ENCODE measurements at regions not wholly inside any gene's neighbourhood (a gene's known extent, or its start where the extent isn't known, plus 50 kb on each side); places are given as distances from the start of the nearest gene placed in this dataset.
"Not testable (repeated sequence)": the region's sequence is repeated elsewhere in the genome, so short reads cannot be mapped to it uniquely, and the experiment has no call there.

DNA sequence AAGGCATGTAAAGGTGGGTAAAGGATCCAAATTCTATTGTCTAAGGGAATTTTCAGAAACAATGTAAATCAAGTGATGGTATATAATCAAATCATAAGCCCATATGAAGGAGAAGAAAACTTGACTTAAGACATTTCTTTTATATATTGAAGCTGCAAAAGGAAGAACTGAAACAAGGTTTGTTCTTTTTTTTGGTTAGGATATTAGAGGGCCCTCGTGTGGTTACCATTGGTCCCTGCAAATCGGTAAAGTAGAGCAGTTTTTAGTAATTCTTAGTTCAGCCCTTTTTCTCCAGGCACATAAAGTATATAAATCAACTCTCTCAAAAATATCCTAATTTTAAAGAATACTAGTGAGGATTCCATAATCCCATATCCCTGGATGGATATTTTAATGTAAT is 105.6 kb upstream of the STK17B start:
- DNase-seq (ENCODE audit: low read depth in 3 of 3), result no peak

GRCh38 chr2:196278491-196278911 is 107.1 kb upstream of the STK17B start:
- peak in 2 of 3 experiments; percentile 32 to 59 for DNase-seq (ENCODE audit: low read depth in 3 of 3)

DNA sequence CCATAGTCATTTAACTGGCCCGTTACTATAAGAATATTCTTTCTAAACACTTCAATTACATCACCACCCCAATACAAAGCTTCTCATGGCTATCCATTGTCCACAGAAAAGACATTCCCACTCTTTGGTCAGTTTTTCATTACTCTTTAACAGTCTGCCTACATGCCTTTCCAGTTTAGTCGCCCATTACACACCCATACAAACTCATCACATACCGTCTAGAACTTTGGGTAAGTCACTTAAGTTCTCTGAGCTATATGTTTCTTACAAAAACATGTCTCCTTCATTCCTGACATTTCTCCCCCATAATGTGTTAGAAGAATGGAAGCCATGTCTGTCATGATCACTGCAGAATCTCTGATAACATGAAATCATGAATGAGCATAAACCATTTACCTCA is 108.2 kb upstream of the STK17B start:
- no peak for DNase-seq (ENCODE audit: low read depth in 3 of 3)

GRCh38 chr2:196284144-196284844 is 112.9 kb upstream of the STK17B start:
- no peak for DNase-seq (ENCODE audit: low read depth in 3 of 3)

GRCh38 chr2:196284866-196285557 is 113.6 kb upstream of the STK17B start:
- no peak for DNase-seq (ENCODE audit: low read depth in 3 of 3)

DNA sequence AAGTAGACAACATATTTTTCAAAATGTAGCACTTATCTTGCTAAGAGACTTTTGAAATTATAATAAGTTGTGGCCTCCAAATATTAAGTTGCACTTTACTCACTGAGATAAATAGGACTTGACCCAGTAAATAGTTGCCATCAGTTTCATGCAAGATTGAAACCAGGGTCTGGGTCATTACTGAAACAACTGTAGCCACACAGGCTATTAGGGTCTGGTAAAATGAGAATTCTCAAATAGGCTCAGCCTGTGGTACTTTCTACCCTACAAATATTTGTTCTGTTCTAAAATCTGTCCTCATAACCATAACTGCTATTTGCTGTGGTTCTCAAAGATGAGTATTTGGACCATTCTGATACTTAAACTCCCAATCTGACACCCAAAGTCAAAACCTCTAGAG is 115.4 kb upstream of the STK17B start:
- no peak for DNase-seq (ENCODE audit: low read depth in 3 of 3)

DNA sequence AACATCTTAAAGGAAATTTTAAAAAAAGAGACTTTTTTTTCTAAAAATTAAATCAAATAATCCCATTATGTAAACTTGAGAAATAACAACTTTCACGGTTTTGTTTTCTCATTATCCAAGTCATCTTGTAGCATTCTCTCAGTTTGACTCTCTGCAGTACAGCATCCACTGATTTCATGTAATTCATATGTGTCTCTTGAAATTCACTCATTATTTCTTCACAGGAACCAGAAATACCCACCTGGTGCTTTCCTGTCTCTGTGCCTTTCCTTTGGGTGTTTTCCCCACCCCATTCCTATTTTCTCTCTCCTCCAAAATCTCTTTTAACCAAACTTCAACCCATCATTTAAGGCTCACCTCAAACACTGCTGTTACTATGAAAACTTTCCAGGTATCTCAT is 116.1 kb upstream of the STK17B start:
- DNase-seq (ENCODE audit: low read depth in 3 of 3), result no peak

DNA sequence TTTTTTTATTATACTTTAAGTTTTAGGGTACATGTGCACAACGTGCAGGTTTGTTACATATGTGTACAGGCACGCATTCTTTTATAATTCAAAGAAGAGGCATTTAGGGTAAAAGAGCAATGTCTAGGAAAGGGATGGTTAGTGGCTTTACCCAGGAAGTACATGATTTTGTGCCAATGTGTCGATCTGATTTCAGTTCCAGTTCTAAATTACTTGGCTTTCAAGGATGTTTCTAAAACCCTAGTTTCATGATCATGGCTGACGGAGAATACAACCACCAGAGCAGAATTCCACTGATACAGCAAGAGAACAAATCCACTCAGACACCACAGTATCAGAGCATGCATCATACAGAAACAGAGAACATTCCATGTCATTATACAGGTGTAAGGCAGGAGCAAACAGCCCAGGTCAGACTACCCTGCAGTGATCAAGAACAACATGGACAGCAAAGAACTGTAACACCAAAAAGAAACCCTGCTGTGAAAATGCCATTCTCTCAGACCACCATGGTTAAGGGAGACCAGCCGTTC is 116.7 kb upstream of the STK17B start:
- no peak for DNase-seq (ENCODE audit: low read depth in 3 of 3)

GRCh38 chr2:196289000-196289399 is 117.6 kb upstream of the STK17B start:
- DNase-seq (ENCODE audit: low read depth in 3 of 3), result no peak

DNA sequence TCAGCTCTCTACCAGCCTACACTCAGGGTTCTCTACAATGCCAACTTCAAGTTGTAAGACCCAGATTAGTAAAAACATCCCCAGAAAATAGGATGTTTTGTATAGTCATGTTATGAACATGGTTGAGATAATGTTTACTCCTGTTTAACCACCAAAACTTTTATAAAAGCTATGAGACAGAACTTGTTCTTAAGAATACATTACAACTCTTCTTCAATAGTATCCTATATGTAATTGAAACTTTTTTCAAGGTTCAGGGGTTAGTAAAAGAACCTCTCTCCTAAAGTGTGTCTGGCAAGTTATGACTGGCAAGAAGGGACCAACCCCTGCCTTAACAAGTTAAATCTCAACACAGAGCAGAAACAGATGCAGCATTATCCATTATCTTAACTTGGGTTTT is 118.8 kb upstream of the STK17B start:
- DNase-seq (ENCODE audit: low read depth in 3 of 3), result no peak

DNA sequence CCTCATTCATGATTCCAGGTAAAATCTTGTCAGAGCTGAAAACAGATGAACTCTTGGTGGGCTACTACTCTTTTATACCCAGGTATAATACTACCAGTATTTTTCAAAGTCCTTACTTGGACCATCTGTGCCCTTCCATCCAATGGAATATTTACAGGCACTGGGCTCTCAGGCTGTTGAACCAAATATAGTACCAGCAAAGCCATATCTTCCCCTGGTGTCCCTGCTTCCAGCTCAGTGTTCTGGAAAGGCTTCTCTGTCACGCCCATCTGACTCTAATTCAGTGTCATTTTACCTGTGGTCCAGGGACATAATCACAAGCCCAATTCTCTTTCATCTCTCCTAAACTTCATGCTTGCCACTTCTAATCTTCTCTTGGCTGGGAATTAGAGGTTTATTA is 119.2 kb upstream of the STK17B start:
- DNase-seq (ENCODE audit: low read depth in 3 of 3), result no peak

- no peak for DNase-seq (ENCODE audit: low read depth in 3 of 3)
These were observed 120.0 kb upstream of the STK17B start for GRCh38 chr2:196291426-196291825.

- no peak for DNase-seq (ENCODE audit: low read depth in 3 of 3)
These were observed 120.8 kb upstream of the STK17B start for GRCh38 chr2:196291873-196292800.

DNA sequence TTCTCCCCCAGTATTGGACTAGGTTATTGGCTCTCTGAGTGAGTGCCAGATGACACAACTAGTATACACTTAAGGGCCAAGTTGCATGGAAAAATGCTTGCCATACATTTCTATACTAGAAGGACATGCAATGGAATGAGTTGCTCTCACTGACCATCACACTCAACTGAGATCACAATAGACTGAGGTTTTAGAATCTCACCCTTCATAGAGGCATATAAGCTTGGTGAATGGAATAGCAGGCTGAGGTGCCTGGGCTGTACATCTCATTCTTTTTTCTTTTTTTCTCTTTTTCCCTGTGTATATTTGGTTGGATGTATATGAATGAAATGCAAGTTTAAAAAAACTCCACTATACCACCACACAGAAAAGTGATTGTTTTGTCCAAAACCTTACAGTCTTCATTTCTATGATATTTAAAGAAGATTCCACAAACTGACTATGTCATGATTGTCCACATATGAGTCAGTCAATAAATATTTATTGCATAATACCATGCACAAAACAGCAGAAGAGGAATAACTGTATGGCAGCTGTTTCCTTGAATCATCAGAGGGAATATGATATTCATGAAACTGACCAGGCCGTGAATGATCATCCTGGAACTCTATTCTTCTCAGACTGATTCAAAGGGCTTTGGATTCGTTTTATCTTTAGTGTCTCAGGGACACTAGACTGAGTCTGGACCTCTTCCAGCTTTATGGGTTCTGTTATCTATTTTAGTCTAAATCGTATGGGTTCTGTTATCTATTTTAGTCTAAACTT is 122.6 kb upstream of the STK17B start:
- DNase-seq (ENCODE audit: low read depth in 3 of 3), result no peak

DNA sequence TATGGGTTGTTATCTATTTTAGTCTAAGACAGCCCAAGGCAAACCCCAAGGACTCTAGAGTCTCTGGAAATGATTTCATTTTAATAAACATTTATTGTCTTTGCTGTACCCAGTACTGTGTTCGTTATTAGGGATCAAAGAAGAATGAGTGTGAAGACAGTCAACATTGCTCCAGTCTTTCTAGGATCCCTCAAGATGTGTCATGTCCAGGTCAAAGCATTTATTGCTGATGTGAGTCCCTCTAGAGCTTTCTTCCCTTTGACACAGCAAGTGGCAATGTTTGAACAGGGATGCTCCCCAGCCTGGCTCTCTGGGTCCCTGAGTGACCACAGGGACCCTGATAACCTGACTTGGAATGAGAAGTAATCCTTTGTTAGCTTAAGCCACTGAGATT is 123.1 kb upstream of the STK17B start:
- no peak for DNase-seq (ENCODE audit: low read depth in 3 of 3)

- DNase-seq (ENCODE audit: low read depth in 3 of 3), result no peak
These were observed 123.6 kb upstream of the STK17B start for GRCh38 chr2:196295005-196295404.

DNA sequence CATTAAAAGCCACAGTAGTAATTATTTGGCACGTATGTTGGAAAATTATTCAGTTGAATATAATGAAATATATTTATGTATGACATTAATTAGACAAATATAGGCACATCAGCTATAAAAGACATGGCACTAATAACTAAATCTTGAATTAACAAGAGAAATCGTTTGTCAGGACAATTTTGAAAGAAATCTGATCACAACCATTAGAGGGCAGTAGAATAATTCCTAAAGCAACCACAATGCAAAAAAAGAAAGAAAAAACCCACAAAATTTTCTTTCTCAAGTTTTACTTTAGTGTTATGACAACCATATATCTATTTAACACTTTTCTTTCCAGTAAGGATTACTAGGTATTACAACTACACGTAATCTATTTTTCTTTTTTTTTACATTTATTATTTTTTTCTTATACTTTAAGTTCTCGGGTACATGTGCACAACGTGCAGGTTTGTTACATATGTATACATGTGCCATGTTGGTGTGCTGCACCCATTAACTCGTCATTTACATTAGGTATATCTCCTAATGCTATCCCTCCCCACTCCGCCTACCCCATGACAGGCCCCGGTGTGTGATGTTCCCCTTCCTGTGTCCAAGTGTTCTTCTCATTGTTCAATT is 126.8 kb upstream of the STK17B start:
- DNase-seq (ENCODE audit: low read depth in 3 of 3), result not testable (repeated sequence)

DNA sequence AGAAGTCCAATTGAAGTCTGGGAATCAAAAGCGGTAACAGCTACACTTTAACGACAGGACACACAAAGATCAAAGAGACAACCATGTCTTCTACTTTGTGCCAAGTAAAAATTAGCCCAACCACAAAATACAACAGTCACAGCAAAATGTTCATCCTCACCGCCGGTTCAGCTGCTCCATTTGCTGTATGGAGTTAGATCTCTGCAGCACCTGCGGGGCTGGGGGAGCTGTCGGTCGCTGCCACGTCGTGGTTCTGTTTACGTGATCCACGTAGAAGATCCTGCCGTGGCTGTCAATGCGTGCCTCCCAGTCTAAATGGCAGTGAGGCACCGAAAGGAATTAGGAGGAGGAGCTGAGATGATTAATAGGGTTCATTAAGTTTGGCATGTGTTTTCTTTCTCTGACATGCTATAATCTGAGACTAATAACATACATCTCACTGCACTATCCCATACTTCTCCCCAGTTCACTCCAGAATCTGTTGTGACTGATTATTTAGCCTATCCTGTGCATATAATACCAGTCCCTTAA is 136.5 kb upstream of the STK17B start:
- no peak for DNase-seq (ENCODE audit: low read depth in 3 of 3)

DNA sequence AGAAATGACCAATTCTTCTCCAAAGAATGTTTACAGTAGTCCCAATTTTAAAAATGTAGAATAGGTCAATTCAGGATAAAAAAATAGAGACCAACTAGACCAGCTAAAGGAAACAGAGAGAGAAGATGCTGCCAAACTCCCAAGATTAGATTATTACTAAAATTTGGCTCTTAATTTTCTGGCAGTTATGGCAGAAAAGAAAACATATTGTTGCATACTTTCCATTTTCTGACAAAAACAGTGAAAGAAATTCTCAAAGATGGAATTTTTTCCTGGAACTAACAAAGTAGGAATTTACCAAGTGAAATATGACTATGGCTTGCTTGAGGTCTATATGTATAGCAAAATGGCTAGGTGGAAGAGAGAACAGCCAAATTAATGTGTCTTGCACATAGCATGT is 138.3 kb upstream of the STK17B start:
- DNase-seq (ENCODE audit: low read depth in 3 of 3), result no peak

- no peak for DNase-seq (ENCODE audit: low read depth in 3 of 3)
These were observed 142.8 kb upstream of the STK17B start for GRCh38 chr2:196314157-196314556.

DNA sequence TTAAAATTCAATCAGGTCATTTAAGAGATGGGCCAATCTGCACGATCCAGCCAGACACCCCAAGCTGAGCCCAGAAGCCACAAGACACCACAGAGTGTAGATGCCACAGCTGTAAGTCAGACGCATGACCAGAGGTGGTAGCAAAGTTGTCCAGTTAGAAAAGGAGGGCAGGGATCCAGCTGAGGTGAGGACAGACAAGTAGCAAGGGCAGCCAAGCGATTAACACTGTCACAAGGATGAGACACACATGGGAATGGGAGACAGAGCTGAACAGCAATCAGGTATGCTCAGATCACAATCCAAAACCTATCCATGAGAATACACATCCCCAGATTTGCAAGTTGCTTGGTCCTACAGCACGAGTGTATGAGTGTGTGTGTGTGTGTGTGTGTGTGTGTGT is 143.4 kb upstream of the STK17B start:
- DNase-seq (ENCODE audit: low read depth in 3 of 3), result no peak
